ENCODE measurements at regions not wholly inside any gene's neighbourhood (a gene's known extent, or its start where the extent isn't known, plus 50 kb on each side); places are given as distances from the start of the nearest gene placed in this dataset.

- TF ChIP-seq ZBTB10 (tag by site-specific recombination; IDR thresholded peaks at IDR 0.05) (no peak), GFI1B (tag by site-specific recombination; IDR thresholded peaks at IDR 0.05) (no peak), ZNF341 (tag by site-specific recombination; IDR thresholded peaks at IDR 0.05; ENCODE audit: low read depth) (no peak)
These were observed 895.8 kb downstream of the TSN start (continued) for GRCh38 chr2:122651236-122651635.

- Histone ChIP-seq H3K4me3 (ENCODE audit: low read depth, low read length) (no peak overlapping the region), H3K36me3 (ENCODE audit: control insufficient read depth in 2 of 2, insufficient read depth in 1 of 2, low read length in 2 of 2) (no peaks in the 10 kb centered on the region), H3K9me3 (ENCODE audit: control insufficient read depth, insufficient read depth, low read depth, low read length) (no peaks in the 10 kb centered on the region), H3K4me1 (ENCODE audit: control insufficient read depth, insufficient read depth, low read length) (no peaks in the 10 kb centered on the region), H3K27ac (ENCODE audit: extremely low read depth, low read depth, low read length) (no peak overlapping the region)
- TF ChIP-seq, protein P1, sequence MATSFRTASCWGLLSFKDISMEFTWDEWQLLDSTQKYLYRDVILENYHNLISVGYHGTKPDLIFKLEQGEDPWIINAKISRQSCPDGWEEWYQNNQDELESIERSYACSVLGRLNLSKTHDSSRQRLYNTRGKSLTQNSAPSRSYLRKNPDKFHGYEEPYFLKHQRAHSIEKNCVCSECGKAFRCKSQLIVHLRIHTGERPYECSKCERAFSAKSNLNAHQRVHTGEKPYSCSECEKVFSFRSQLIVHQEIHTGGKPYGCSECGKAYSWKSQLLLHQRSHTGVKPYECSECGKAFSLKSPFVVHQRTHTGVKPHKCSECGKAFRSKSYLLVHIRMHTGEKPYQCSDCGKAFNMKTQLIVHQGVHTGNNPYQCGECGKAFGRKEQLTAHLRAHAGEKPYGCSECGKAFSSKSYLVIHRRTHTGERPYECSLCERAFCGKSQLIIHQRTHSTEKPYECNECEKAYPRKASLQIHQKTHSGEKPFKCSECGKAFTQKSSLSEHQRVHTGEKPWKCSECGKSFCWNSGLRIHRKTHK (tag by site-specific recombination; IDR thresholded peaks at IDR 0.05) = no peak
- ChIA-PET CTCF (interaction anchor here (0.7 kb wide), 1 partner anchor 134 kb away, joined by 3 read pairs; no protein-coding TSS in a partner anchor), POLR2A (no interaction called here)
These were observed 896.3 kb downstream of the TSN start for GRCh38 chr2:122651780-122652179.

- CTCF ChIA-PET = no interaction called here
- no peak overlapping the region for H3K4me3 ChIP-seq (ENCODE audit: low read depth, low read length)
- H3K27ac ChIP-seq (ENCODE audit: extremely low read depth, low read depth, low read length) = no peak overlapping the region
- TF ChIP-seq ZNF19 (tag by site-specific recombination; IDR thresholded peaks at IDR 0.05; ENCODE audit: low read depth) = no peak
- no peak for TF ChIP-seq ZNF510 (tag by site-specific recombination; IDR thresholded peaks at IDR 0.05; ENCODE audit: insufficient replicate concordance)
- no peak for TF ChIP-seq ZNF791 (tag by site-specific recombination; IDR thresholded peaks at IDR 0.05)
- no peak for TF ChIP-seq ZNF311 (tag by site-specific recombination; IDR thresholded peaks at IDR 0.05; ENCODE audit: borderline replicate concordance)
- TF ChIP-seq ZNF2 (tag by site-specific recombination; IDR thresholded peaks at IDR 0.05) = no peak
- TF ChIP-seq, protein P2, sequence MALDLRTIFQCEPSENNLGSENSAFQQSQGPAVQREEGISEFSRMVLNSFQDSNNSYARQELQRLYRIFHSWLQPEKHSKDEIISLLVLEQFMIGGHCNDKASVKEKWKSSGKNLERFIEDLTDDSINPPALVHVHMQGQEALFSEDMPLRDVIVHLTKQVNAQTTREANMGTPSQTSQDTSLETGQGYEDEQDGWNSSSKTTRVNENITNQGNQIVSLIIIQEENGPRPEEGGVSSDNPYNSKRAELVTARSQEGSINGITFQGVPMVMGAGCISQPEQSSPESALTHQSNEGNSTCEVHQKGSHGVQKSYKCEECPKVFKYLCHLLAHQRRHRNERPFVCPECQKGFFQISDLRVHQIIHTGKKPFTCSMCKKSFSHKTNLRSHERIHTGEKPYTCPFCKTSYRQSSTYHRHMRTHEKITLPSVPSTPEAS (tag by site-specific recombination; IDR thresholded peaks at IDR 0.05) = no peak
- TF ChIP-seq KLF10 (tag by site-specific recombination; IDR thresholded peaks at IDR 0.05) = no peak
- no peak for TF ChIP-seq ZNF664 (tag by site-specific recombination; IDR thresholded peaks at IDR 0.05)
- TF ChIP-seq PRDM2 (tag by site-specific recombination; IDR thresholded peaks at IDR 0.05; ENCODE audit: borderline replicate concordance) = no peak
- no peak for TF ChIP-seq ZNF248 (tag by site-specific recombination; IDR thresholded peaks at IDR 0.05)
- TF ChIP-seq ZNF521 (tag by site-specific recombination; IDR thresholded peaks at IDR 0.05) = no peak
- no peak for TF ChIP-seq ZNF211 (tag by site-specific recombination; IDR thresholded peaks at IDR 0.05; ENCODE audit: low read depth)
- TF ChIP-seq ZNF654 (tag by site-specific recombination; IDR thresholded peaks at IDR 0.05; ENCODE audit: low read depth) = no peak
- no peak for TF ChIP-seq ZNF621 (tag by site-specific recombination; IDR thresholded peaks at IDR 0.05)
- TF ChIP-seq ZNF341 (tag by site-specific recombination; IDR thresholded peaks at IDR 0.05; ENCODE audit: low read depth) = no peak
- no peak for TF ChIP-seq KLF7 (tag by site-specific recombination; IDR thresholded peaks at IDR 0.05; ENCODE audit: borderline replicate concordance)
- no peak for TF ChIP-seq ZNF239 (tag by site-specific recombination; IDR thresholded peaks at IDR 0.05)
- TF ChIP-seq ZNF132 (tag by site-specific recombination; IDR thresholded peaks at IDR 0.05; ENCODE audit: borderline replicate concordance) = no peak
- H3K9me3 ChIP-seq (ENCODE audit: control insufficient read depth, insufficient read depth, low read depth, low read length) = no peaks in the 10 kb centered on the region
- POLR2A ChIA-PET = no interaction called here
- H3K4me1 ChIP-seq (ENCODE audit: control insufficient read depth, insufficient read depth, low read length) = no peaks in the 10 kb centered on the region
- H3K36me3 ChIP-seq (ENCODE audit: control insufficient read depth in 2 of 2, insufficient read depth in 1 of 2, low read length in 2 of 2) = no peaks in the 10 kb centered on the region
These were observed 897.2 kb downstream of the TSN start for GRCh38 chr2:122652670-122653069.
